DMS114 treated with DMSO at 0.1 percent for 48 hours (cell line): ENCODE measurements at regions not wholly inside any gene's neighbourhood (a gene's known extent, or its start where the extent isn't known, plus 50 kb on each side); places are given as distances from the start of the nearest gene placed in this dataset.

Experiments used
- DNase-seq: peaks from one replicate; lab custom pipeline; 2025; ENCODE audit not compliant: unreplicated experiment; lab: John Stamatoyannopoulos, UW

GRCh38 chr10:6780008-6780677 is 200.1 kb upstream of the PRKCQ start:
- DNase-seq = no peak

- no peak for DNase-seq
Measured at GRCh38 chr10:6778992-6779701, 199.1 kb upstream of the PRKCQ start.

DNA sequence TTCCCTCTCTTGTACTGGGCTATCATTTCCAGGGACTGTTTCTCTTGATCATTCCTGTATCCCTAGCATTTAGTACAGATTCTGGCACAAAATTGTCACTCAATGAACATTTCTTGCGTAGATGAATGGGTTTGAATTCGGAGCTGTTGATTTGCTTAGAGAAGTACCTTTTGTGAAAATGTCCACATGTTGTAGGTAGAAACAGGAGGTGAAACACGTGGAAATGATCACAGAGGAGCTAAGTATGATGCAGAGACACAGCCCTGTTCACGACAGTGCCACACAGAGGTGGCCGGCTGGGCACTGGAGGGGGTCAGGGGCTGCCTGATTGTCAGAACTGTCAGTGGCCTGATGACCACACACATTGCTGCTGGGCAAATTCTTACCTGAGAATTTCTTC is 196.1 kb upstream of the PRKCQ start:
- no peak for DNase-seq

- DNase-seq = no peak
Measured at GRCh38 chr10:6774406-6774805, 194.3 kb upstream of the PRKCQ start.

GRCh38 chr10:6771331-6771730 is 191.3 kb upstream of the PRKCQ start:
- DNase-seq = no peak

DNA sequence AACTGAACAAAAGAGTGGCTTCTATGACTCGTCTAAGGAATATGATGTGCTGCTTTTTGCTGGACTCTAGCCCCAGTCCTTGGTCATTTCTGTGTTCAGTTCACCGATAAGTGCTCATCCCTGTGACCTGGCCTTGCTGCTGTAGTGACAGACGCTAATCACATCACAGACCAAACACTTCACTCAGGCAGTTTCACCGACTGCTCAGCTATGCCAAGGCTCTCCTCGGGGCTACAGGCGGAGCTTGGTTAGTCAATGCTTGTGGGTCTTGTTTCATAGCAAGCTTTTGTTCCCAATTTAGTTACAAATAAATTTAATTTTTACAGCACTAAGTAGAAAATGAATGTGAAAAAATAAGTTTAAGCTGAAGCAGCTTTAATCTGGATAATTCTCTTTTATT is 190.8 kb upstream of the PRKCQ start:
- no peak for DNase-seq

GRCh38 chr10:6769704-6770417 is 189.8 kb upstream of the PRKCQ start:
- no peak for DNase-seq

GRCh38 chr10:6766131-6766801 is 186.2 kb upstream of the PRKCQ start:
- DNase-seq = no peak

DNA sequence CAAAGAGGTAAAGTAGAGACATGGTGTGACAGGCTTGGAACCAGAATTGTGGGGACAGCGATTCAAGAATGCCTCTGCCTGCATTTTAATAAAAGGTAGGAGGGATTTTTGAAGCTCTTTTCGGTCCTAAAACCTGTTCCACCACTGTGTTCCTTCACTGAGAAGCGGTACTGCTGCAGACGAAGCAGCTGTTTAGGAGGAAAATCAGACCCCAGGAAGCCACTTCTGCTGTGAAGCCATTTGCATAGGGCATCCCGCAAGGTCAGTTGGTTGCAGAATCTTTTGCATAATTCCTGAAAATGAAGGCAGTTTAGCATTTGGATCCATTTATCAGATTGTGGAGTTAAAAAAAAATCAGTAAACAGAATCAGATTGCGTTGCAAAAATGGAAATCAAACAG is 183.3 kb upstream of the PRKCQ start:
- no peak for DNase-seq

- DNase-seq = no peak
Measured at GRCh38 chr10:6763001-6763400, 182.9 kb upstream of the PRKCQ start.

GRCh38 chr10:6759961-6760360 is 179.9 kb upstream of the PRKCQ start:
- DNase-seq = no peak

GRCh38 chr10:6757158-6757557 is 177.1 kb upstream of the PRKCQ start:
- DNase-seq = no peak

- no peak for DNase-seq
Measured at GRCh38 chr10:6756716-6757115, 176.6 kb upstream of the PRKCQ start.

- DNase-seq = no peak
Measured at GRCh38 chr10:6755781-6756460, 175.8 kb upstream of the PRKCQ start.

DNA sequence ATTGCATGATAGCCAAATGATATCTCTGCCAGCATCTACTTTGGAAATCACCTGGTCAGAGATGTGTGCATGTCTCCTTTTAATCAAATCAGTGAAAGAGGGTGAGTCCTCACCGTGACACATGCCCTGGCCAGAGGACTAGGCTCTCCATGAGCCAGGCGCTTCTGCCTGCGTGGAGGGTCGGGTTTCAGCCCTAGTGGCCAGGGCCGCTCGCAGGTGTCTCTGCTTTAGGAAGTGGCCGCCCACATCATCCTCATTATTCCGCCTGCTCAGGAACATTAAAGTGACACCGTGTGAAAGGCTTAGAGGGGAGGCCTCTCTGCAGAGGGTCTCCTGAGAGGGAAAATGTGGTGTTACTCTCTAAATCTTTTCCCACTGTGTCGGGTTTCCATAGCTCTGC is 173.6 kb upstream of the PRKCQ start:
- DNase-seq = no peak

- DNase-seq = no peak
Measured at GRCh38 chr10:6751363-6751762, 171.3 kb upstream of the PRKCQ start.

- DNase-seq = no peak
Measured at GRCh38 chr10:6748981-6749635, 169.0 kb upstream of the PRKCQ start.

DNA sequence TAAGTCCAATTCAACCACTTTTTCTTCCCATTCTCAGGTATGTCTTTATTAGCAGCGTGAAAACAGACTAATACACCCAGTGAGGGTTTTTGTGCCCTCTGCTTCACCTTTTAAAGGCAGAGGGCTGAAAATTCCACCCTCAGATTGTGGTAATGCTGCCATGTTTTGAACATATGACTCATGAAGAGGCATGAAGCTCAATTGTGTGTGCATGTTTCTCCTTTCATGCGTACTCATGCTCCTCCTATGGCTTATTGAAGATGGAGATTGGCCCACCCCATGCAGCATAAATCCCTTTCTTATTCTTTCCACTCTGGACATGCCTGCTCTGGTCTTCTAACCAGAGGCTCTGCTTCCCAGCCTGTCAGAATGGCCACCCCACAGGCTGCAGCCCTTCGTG is 168.0 kb upstream of the PRKCQ start:
- no peak for DNase-seq

- no peak for DNase-seq
Measured at GRCh38 chr10:6746782-6747181, 166.7 kb upstream of the PRKCQ start.

DNA sequence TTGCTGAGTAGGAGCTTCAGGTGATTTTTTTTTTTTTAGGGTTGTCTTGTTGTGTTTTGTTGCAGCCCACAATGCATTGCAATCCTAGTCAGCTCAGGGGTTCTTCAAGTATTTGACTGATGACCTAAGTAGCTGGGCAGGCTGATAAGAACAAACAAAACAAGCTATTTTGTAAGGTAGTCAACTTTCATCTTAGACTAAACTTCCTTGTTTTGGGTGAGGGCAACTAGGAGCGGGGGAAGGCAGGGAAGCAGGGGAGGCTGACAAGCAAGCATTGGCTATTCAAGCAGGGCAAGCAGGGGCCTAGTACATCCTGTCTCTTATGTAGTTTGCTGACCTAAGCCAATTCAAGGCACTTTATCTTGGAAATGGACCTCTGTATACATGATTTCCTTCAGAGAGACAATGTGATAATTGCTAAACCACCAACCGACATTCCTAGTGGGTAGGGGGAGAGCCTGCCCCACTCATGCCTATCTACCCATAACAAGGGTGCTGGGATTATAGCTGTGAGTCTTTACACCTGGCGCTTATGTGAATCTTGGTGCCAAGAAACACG is 163.3 kb upstream of the PRKCQ start:
- DNase-seq = no peak
